H9 (cell line): ENCODE measurements at regions not wholly inside any gene's neighbourhood (a gene's known extent, or its start where the extent isn't known, plus 50 kb on each side); places are given as distances from the start of the nearest gene placed in this dataset.

Source experiments
- DNase-seq: peaks from one replicate; pipeline ENCODE4 v3.0.0-alpha.2; 2017
- H2AFZ ChIP-seq: one replicate; pipeline ENCODE4 v1.6.1; 2013; ENCODE audit warnings: mild to moderate bottlenecking, low read length, control low read depth, moderate library complexity
- H2AK5ac ChIP-seq: 2 replicates; pipeline ENCODE4 v1.6.1; 2013; ENCODE audit warnings: low read length, control low read depth, mixed read lengths; ENCODE audit not compliant: insufficient read length
- H2BK120ac ChIP-seq: one replicate; pipeline ENCODE4 v1.6.1; 2013; ENCODE audit warnings: low read depth, mild to moderate bottlenecking, low read length, control low read depth, inconsistent platforms; ENCODE audit not compliant: poor library complexity, severe bottlenecking
- H2BK12ac ChIP-seq: 2 replicates; pipeline ENCODE4 v1.6.1; 2013; ENCODE audit warnings: low read length, control low read depth, mixed read lengths, low read depth; ENCODE audit not compliant: insufficient read length
- H2BK15ac ChIP-seq: 2 replicates; pipeline ENCODE4 v1.6.1; 2013; ENCODE audit warnings: low read depth, low read length, control low read depth
- H2BK20ac ChIP-seq: one replicate; pipeline ENCODE4 v1.6.1; 2013; ENCODE audit warnings: low read depth, mild to moderate bottlenecking, low read length, control low read depth, inconsistent platforms; ENCODE audit not compliant: poor library complexity, severe bottlenecking
- H2BK5ac ChIP-seq: 2 replicates; pipeline ENCODE4 v1.6.1; 2013; ENCODE audit warnings: low read length, control low read depth, mixed read lengths; ENCODE audit not compliant: insufficient read length
- H3K14ac ChIP-seq: 2 replicates; pipeline ENCODE4 v1.6.1; 2013; ENCODE audit warnings: low read length, control low read depth; ENCODE audit not compliant: insufficient read depth
- H3K18ac ChIP-seq: 2 replicates; pipeline ENCODE4 v1.6.1; 2013; ENCODE audit warnings: low read depth, mild to moderate bottlenecking, mixed read lengths, low read length, control low read depth; ENCODE audit not compliant: insufficient read length
- H3K23ac ChIP-seq: 2 replicates; pipeline ENCODE4 v1.6.1; 2013; ENCODE audit warnings: low read length, control low read depth, mixed read lengths, low read depth; ENCODE audit not compliant: insufficient read length
- H3K23me2 ChIP-seq: 2 replicates; pipeline ENCODE4 v1.6.1; 2013; ENCODE audit warnings: low read depth, mild to moderate bottlenecking, mixed read lengths, low read length, control low read depth; ENCODE audit not compliant: insufficient read length, poor library complexity, severe bottlenecking
- H3K27ac ChIP-seq: 2 replicates; pipeline ENCODE4 v1.5.1; 2013; ENCODE audit warnings: low read length, control low read depth, mixed read lengths, low read depth; ENCODE audit not compliant: insufficient read length
- H3K27me3 ChIP-seq: 2 replicates; pipeline ENCODE4 v1.6.1; 2013; ENCODE audit warnings: low read length, control low read depth, inconsistent platforms; ENCODE audit not compliant: insufficient read depth
- H3K4ac ChIP-seq: 2 replicates; pipeline ENCODE4 v1.6.1; 2013; ENCODE audit warnings: low read depth, mild to moderate bottlenecking, control low read depth, inconsistent platforms, low read length, moderate library complexity
- H3K4me1 ChIP-seq: 2 replicates; pipeline ENCODE4 v1.6.1; 2013; ENCODE audit warnings: low read length, control low read depth, inconsistent platforms; ENCODE audit not compliant: insufficient read depth
- H3K4me2 ChIP-seq: 2 replicates; pipeline ENCODE4 v1.6.1; 2013; ENCODE audit warnings: low read length, control low read depth, mixed read lengths; ENCODE audit not compliant: insufficient read length, insufficient read depth
- H3K56ac ChIP-seq: 2 replicates; pipeline ENCODE4 v1.6.1; 2013; ENCODE audit warnings: low read depth, mild to moderate bottlenecking, mixed read lengths, low read length, control low read depth; ENCODE audit not compliant: insufficient read length
- H3K79me1 ChIP-seq: 2 replicates; pipeline ENCODE4 v1.6.1; 2013; ENCODE audit warnings: low read depth, mild to moderate bottlenecking, moderate library complexity, low read length, control low read depth, inconsistent platforms; ENCODE audit not compliant: insufficient read depth, poor library complexity, severe bottlenecking
- H3K79me2 ChIP-seq: 2 replicates; pipeline ENCODE4 v1.6.1; 2013; ENCODE audit warnings: low read length, control low read depth, inconsistent platforms; ENCODE audit not compliant: insufficient read depth
- H3K9ac ChIP-seq: 2 replicates; pipeline ENCODE4 v1.6.1; 2013; ENCODE audit warnings: low read length, control low read depth, mixed read lengths; ENCODE audit not compliant: insufficient read length; ENCODE audit errors: extremely low read depth
- H3K9me3 ChIP-seq: one replicate; pipeline ENCODE4 v1.6.1; 2013; ENCODE audit warnings: low read depth, low read length, inconsistent platforms; ENCODE audit not compliant: control insufficient read depth
- H3T11ph ChIP-seq: one replicate; pipeline ENCODE4 v1.6.1; 2013; ENCODE audit warnings: mild to moderate bottlenecking, low read length, control low read depth, inconsistent platforms
- H4K20me1 ChIP-seq: one replicate; pipeline ENCODE4 v1.6.1; 2013; ENCODE audit not compliant: control insufficient read depth, insufficient read length, insufficient read depth
- H4K5ac ChIP-seq: 2 replicates; pipeline ENCODE4 v1.6.1; 2013; ENCODE audit warnings: low read depth, mild to moderate bottlenecking, mixed read lengths, low read length, control low read depth; ENCODE audit not compliant: insufficient read length
- H4K8ac ChIP-seq: replicated peaks from 2 replicates; pipeline ENCODE4 v1.6.1; 2013; ENCODE audit warnings: low read length, control low read depth, mixed read lengths, low read depth; ENCODE audit not compliant: insufficient read length
- H4K91ac ChIP-seq: 2 replicates; pipeline ENCODE4 v1.6.1; 2013; ENCODE audit warnings: low read depth, mild to moderate bottlenecking, moderate library complexity, mixed read lengths, low read length, control low read depth; ENCODE audit not compliant: insufficient read length
- H3K27ac Mint-ChIP-seq, 3 experiments: 2 replicates in 2 of 3; 3 replicates in 1 of 3; pipeline ENCODE4 v1.8.0; 2020 to 2021; ENCODE audit warnings: mixed read lengths in 3 of 3, mild to moderate bottlenecking in 1 of 3, moderate library complexity in 1 of 3
- H3K27me3 Mint-ChIP-seq: 2 replicates; pipeline ENCODE4 v1.8.0; 2021; ENCODE audit warnings: low read depth, mild to moderate bottlenecking, moderate library complexity, mixed read lengths
- H3K36me3 Mint-ChIP-seq, 3 experiments: 2 replicates in 2 of 3; 3 replicates in 1 of 3; pipeline ENCODE4 v1.8.0; 2020 to 2021; ENCODE audit warnings: low read depth in 3 of 3, mixed read lengths in 3 of 3; ENCODE audit not compliant: insufficient read depth in 1 of 3
- H3K4me1 Mint-ChIP-seq, 2 experiments: 2 replicates each; pipeline ENCODE4 v1.8.0; 2020; ENCODE audit warnings: mixed read lengths in 2 of 2
- H3K4me3 Mint-ChIP-seq, 2 experiments: 2 replicates in 1 of 2; 3 replicates in 1 of 2; pipeline ENCODE4 v1.8.0; 2020 to 2021; ENCODE audit warnings: mild to moderate bottlenecking in 2 of 2, mixed read lengths in 2 of 2, moderate library complexity in 1 of 2
- H3K9me3 Mint-ChIP-seq, 2 experiments: 2 replicates in 1 of 2; 3 replicates in 1 of 2; pipeline ENCODE4 v1.8.0; 2020; ENCODE audit warnings: mild to moderate bottlenecking in 2 of 2, mixed read lengths in 2 of 2, moderate library complexity in 1 of 2
- WGBS: extraction: QIAGEN DNeasy Blood & Tissue Kit; methylation state at CpG from one replicate; pipeline ENCODE4 v1.1.7; 2013; ENCODE audit warnings: missing lambda C conversion rate, low lambda C conversion rate, mixed read lengths; ENCODE audit not compliant: insufficient read length; ENCODE audit errors: extremely low coverage; 5-methylcytosine and 5-hydroxymethylcytosine counted together
- TF ChIP-seq, protein P1 (sequence below): fragments of 200-600 bp; sonication (generic); conservative IDR thresholded peaks from 3 replicates; pipeline ENCODE4 v1.8.0; 2021; ENCODE audit warnings: antibody characterized with exemption, mild to moderate bottlenecking

- DNase-seq = no peak
- Histone ChIP-seq H3K79me1 (no peaks in the 10 kb centered on the region), H4K91ac (no peak overlapping the region), H4K5ac (no peak overlapping the region), H3K27ac (no peak overlapping the region), H3K27me3 (no peaks in the 10 kb centered on the region), H3K9me3 (no peaks in the 10 kb centered on the region), H3K23ac (no peak overlapping the region), H2BK15ac (no peak overlapping the region), H3T11ph (no peak overlapping the region), H4K8ac (no peak overlapping the region), H2BK20ac (no peak overlapping the region), H3K18ac (no peak overlapping the region), H3K4ac (no peak overlapping the region), H3K23me2 (no peaks in the 10 kb centered on the region), H3K4me2 (no peak overlapping the region), H2BK12ac (no peak overlapping the region), H4K20me1 (no peaks in the 10 kb centered on the region), H2BK120ac (no peak overlapping the region), H2AK5ac (no peak overlapping the region), H3K9ac (no peak overlapping the region), H2AFZ (no peak overlapping the region), H3K79me2 (no peaks in the 10 kb centered on the region), H3K4me1 (no peaks in the 10 kb centered on the region), H3K14ac (no peak overlapping the region), H3K56ac (no peak overlapping the region), H2BK5ac (no peak overlapping the region)
- Mint-ChIP-seq H3K4me3 (no peak overlapping the region), H3K9me3 (no peaks in the 10 kb centered on the region), H3K4me1 (peaks cover 10% of the 10 kb centered on the region in 2 experiments; a peak in 3 of 4 replicates), H3K27ac (no peak overlapping the region), H3K27me3 (no peaks in the 10 kb centered on the region), H3K36me3 (no peaks in the 10 kb centered on the region)
- TF ChIP-seq, protein P1, sequence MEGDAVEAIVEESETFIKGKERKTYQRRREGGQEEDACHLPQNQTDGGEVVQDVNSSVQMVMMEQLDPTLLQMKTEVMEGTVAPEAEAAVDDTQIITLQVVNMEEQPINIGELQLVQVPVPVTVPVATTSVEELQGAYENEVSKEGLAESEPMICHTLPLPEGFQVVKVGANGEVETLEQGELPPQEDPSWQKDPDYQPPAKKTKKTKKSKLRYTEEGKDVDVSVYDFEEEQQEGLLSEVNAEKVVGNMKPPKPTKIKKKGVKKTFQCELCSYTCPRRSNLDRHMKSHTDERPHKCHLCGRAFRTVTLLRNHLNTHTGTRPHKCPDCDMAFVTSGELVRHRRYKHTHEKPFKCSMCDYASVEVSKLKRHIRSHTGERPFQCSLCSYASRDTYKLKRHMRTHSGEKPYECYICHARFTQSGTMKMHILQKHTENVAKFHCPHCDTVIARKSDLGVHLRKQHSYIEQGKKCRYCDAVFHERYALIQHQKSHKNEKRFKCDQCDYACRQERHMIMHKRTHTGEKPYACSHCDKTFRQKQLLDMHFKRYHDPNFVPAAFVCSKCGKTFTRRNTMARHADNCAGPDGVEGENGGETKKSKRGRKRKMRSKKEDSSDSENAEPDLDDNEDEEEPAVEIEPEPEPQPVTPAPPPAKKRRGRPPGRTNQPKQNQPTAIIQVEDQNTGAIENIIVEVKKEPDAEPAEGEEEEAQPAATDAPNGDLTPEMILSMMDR = no peak
- WGBS = no CpG with 5 or more reads among the region's 1 CpG
Measured at GRCh38 chr5:120155873-120156272, 308.2 kb upstream of the PRR16 start.
